Effector CD8-positive, alpha-beta T cell (primary cell): ENCODE measurements at regions not wholly inside any gene's neighbourhood (a gene's known extent, or its start where the extent isn't known, plus 50 kb on each side); places are given as distances from the start of the nearest gene placed in this dataset.
"Not testable (repeated sequence)": the region's sequence is repeated elsewhere in the genome, so short reads cannot be mapped to it uniquely, and the experiment has no call there.

Experiments
- DNase-seq: peaks from one replicate; lab custom pipeline; 2025; lab: John Stamatoyannopoulos, UW

GRCh38 chr7:131802195-131802864 is 245.9 kb upstream of the PODXL start:
- no peak for DNase-seq

GRCh38 chr7:131800531-131800930 is 244.1 kb upstream of the PODXL start:
- no peak for DNase-seq

GRCh38 chr7:131800008-131800407 is 243.6 kb upstream of the PODXL start:
- DNase-seq: no peak

GRCh38 chr7:131797841-131798240 is 241.4 kb upstream of the PODXL start:
- no peak for DNase-seq

- DNase-seq: no peak
Observed at GRCh38 chr7:131795400-131795799, 239.0 kb upstream of the PODXL start.

GRCh38 chr7:131792311-131792710 is 235.9 kb upstream of the PODXL start:
- DNase-seq: no peak

- no peak for DNase-seq
Observed at GRCh38 chr7:131787101-131787500, 230.7 kb upstream of the PODXL start.

GRCh38 chr7:131786204-131786603 is 229.8 kb upstream of the PODXL start:
- no peak for DNase-seq

- DNase-seq: no peak
Observed at GRCh38 chr7:131778601-131779000, 222.2 kb upstream of the PODXL start.

GRCh38 chr7:131774419-131775220 is 218.2 kb upstream of the PODXL start:
- DNase-seq: no peak

- DNase-seq: no peak
Observed at GRCh38 chr7:131773413-131773812, 217.0 kb upstream of the PODXL start.

- no peak for DNase-seq
Observed at GRCh38 chr7:131769241-131769640, 212.8 kb upstream of the PODXL start.

GRCh38 chr7:131767591-131767990 is 211.2 kb upstream of the PODXL start:
- no peak for DNase-seq

GRCh38 chr7:131765575-131765974 is 209.1 kb upstream of the PODXL start:
- DNase-seq: no peak

- DNase-seq: no peak
Observed at GRCh38 chr7:131764143-131764775, 207.8 kb upstream of the PODXL start.

- no peak for DNase-seq
Observed at GRCh38 chr7:131762753-131763152, 206.3 kb upstream of the PODXL start.

- DNase-seq: not testable (repeated sequence)
Observed at GRCh38 chr7:131755801-131756200, 199.4 kb upstream of the PODXL start.

- DNase-seq: no peak
Observed at GRCh38 chr7:131753620-131754222, 197.3 kb upstream of the PODXL start.

- no peak for DNase-seq
Observed at GRCh38 chr7:131747658-131748232, 191.3 kb upstream of the PODXL start.

- DNase-seq: no peak
Observed at GRCh38 chr7:131745390-131746248, 189.2 kb upstream of the PODXL start.

GRCh38 chr7:131741446-131741845 is 185.0 kb upstream of the PODXL start:
- DNase-seq: no peak
